Gastrocnemius medialis (tissue), 4 donors: ENCODE measurements at regions not wholly inside any gene's neighbourhood (a gene's known extent, or its start where the extent isn't known, plus 50 kb on each side); places are given as distances from the start of the nearest gene placed in this dataset.

Experiments used
- ATAC-seq, 2 donors: fragments of 150-250 bp; one replicate each; pipeline ENCODE4 v1.9.1; 2016
- DNase-seq, 2 donors: peaks; one replicate each; pipeline ENCODE4 v3.0.0-alpha.2; 2019
- H3K27ac ChIP-seq, 4 donors: fragments of 200-600 bp; sonication (generic); 1 replicate in 1 of 4; 2 replicates in 3 of 4; pipeline ENCODE4 v1.5.1; 2016 to 2018; ENCODE audit warnings: mild to moderate bottlenecking in 2 of 4, moderate library complexity in 1 of 4
- H3K27me3 ChIP-seq, 3 donors: fragments of 200-600 bp; sonication (generic) in 2 of 3; 1 replicate in 1 of 3; 2 replicates in 2 of 3; pipeline versions ENCODE4 v1.5.1 to v1.6.0; 2016 to 2019; ENCODE audit warnings: mild to moderate bottlenecking in 1 of 3, moderate library complexity in 1 of 3
- H3K36me3 ChIP-seq, 2 donors: fragments of 200-600 bp; sonication (generic) in 1 of 2; one replicate each; pipeline ENCODE4 v1.5.1; 2017 to 2018
- H3K4me1 ChIP-seq, 2 donors: fragments of 200-600 bp; sonication (generic) in 1 of 2; one replicate each; pipeline ENCODE4 v1.5.1; 2016 to 2017; ENCODE audit warnings: mild to moderate bottlenecking in 2 of 2
- H3K4me3 ChIP-seq, 4 donors: fragments of 200-600 bp; sonication (generic) in 3 of 4; 1 replicate in 1 of 4; 2 replicates in 3 of 4; pipeline ENCODE4 v1.5.1; 2016 to 2019; ENCODE audit warnings: mild to moderate bottlenecking in 2 of 4
- H3K9me3 ChIP-seq, 3 donors: fragments of 200-600 bp; sonication (generic) in 2 of 3; 1 replicate in 1 of 3; 2 replicates in 2 of 3; pipeline ENCODE4 v1.5.1; 2016 to 2019
- POLR2A ChIP-seq, 2 donors: fragments of 450-650 bp; IDR thresholded peaks; one replicate each; pipeline ENCODE4 v1.6.1; 2017; ENCODE audit warnings: antibody characterized with exemption in 2 of 2, mild to moderate bottlenecking in 2 of 2, moderate library complexity in 2 of 2
- in situ Hi-C, 4 donors: fragments of 200-750 bp; cut with MboI; loops; one replicate each; pipeline versions ENCODE4 v1.15.0 to v1.8.0; 2017; ENCODE audit warnings: low sequenced_read_pairs in 4 of 4
- intact Hi-C: fragments of 100-400 bp; cut with DNase I; formaldehyde crosslinking; loops from one replicate; pipeline ENCODE4 v1.15.1; 2023; ENCODE audit warnings: low total_unique reads
- TF ChIP-seq, protein P1 (sequence below), 5 experiments: fragments of 450-650 bp in 3 of 5; fragments of 200-600 bp in 2 of 5; sonication (generic) in 2 of 5; IDR thresholded peaks in 4 of 5; conservative IDR thresholded peaks in 1 of 5; 1 replicate in 4 of 5; 2 replicates in 1 of 5; pipeline ENCODE4 v1.5.1; 2016 to 2019; ENCODE audit warnings: antibody characterized with exemption in 5 of 5, mild to moderate bottlenecking in 3 of 5, moderate library complexity in 3 of 5

DNA sequence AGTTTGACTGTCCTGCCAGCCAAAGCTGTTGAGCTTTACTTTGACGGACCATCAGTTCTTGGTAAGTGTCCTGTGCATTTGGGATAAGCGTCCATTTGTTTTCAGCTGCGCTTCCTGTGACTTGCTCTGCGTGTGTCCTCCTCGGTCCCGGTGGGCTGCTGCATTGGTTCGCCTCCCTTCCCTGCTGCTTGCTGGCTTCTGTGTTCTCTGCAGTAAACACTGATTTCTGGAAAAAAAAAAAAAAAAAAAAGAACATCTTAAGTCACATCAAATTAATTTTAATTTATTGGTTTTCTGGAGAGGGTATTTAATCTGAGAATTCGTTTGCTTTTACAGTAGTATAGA is 264.1 kb downstream of the SEC23A start:
- Histone ChIP-seq H3K36me3 (no peaks in the 10 kb centered on the region), H3K27ac (no peak overlapping the region), H3K9me3 (no peaks in the 10 kb centered on the region), H3K4me1 (no peaks in the 10 kb centered on the region), H3K4me3 (no peak overlapping the region), H3K27me3 (no peaks in the 10 kb centered on the region)
- DNase-seq: no peak
- TF ChIP-seq, protein P1, sequence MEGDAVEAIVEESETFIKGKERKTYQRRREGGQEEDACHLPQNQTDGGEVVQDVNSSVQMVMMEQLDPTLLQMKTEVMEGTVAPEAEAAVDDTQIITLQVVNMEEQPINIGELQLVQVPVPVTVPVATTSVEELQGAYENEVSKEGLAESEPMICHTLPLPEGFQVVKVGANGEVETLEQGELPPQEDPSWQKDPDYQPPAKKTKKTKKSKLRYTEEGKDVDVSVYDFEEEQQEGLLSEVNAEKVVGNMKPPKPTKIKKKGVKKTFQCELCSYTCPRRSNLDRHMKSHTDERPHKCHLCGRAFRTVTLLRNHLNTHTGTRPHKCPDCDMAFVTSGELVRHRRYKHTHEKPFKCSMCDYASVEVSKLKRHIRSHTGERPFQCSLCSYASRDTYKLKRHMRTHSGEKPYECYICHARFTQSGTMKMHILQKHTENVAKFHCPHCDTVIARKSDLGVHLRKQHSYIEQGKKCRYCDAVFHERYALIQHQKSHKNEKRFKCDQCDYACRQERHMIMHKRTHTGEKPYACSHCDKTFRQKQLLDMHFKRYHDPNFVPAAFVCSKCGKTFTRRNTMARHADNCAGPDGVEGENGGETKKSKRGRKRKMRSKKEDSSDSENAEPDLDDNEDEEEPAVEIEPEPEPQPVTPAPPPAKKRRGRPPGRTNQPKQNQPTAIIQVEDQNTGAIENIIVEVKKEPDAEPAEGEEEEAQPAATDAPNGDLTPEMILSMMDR (IDR thresholded peaks at IDR 0.05 in 4 of 5, conservative IDR thresholded peaks at IDR 0.05 in 1 of 5): no peak
- no peak for TF ChIP-seq POLR2A (IDR thresholded peaks at IDR 0.05)
- intact Hi-C loops: no loop called here
- ATAC-seq: no peak
- in situ Hi-C loops: no loop called here

DNA sequence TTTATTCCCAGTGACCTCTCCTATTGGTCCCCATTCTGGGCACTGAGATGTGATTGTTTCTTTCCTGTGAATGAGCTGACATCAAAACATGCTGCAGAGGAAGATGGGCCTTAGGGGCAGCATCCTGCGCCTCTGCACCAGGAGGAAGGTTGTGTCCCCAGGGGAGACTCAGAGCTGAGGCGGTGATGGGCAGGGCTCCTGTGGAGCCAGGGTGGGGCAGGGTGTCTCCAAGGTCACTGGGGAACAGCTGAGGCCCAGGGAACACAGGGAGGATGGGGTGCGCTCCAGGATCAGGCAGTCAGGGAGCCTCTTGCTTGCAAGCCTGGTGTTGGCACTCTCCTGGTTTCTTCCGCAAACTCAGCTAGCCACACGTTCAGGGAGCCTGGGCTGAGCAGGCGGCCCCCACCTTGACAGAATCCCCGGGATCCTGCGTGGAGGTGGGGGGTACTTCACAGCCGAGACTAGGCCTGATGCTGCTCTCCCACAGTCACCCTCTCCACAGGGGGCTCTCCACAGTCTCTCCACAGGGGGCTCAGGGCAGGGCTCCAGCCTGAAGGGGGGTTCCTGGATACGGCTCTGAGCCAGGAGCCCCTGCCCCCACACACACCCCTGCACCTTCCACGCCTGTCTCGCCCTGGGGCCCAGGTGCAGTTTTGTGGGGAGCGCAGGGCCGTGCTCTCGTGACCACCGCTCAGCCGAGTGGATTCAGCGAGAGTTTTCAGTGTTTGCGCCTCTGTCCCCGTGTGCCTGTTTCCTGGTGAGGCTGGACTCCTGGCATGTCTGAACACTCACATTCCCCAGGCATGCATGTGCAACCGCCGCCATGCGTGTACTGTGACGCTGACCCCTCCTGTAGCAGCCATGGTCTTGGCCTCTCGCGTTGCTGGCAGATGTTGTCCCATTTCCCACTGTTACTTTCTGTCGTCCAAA is 264.7 kb downstream of the SEC23A start:
- in situ Hi-C loops: no loop called here
- no peaks in the 10 kb centered on the region for H3K9me3 ChIP-seq

DNA sequence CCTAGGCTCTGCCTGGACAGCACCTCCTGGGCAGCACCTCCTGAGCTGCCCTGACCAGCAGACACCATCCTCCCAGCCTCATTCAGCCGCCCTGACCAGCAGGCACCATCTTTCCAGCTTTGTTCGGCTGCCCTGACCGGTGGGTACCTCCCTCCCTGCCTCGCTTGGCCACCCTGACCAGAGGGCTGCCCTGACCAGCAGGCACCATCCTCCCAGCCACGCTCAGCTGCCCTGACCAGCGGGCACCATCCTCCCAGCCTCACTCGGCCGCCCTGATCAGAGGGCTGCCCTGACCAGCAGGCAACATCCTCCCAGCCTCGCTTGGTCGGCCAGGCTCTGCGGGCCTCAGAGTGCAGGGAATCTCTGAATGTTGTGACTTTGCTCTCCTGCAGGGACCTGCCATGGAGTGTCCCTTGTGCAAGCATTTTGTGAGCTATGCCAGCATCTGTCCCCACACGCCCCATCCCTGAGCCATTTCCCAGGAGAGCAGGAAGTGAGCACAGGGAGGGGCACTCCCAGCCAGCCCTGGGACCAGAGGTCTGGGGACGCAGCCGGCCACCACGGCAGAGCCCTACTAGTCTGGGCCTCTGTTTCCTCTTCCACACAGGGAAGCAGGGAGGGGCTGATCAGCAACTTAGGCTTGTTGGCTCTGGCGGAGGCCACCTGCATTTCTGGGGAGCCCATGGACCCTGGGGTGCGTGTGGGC is 265.5 kb downstream of the SEC23A start:
- DNase-seq: no peak
- Histone ChIP-seq H3K4me1 (no peaks in the 10 kb centered on the region), H3K9me3 (no peaks in the 10 kb centered on the region), H3K27me3 (no peaks in the 10 kb centered on the region), H3K36me3 (no peaks in the 10 kb centered on the region), H3K27ac (no peak overlapping the region), H3K4me3 (no peak overlapping the region)
- intact Hi-C loops (no loop called here), in situ Hi-C loops (no loop called here)
- ATAC-seq: no peak
- TF ChIP-seq, protein P1 (IDR thresholded peaks at IDR 0.05 in 4 of 5, conservative IDR thresholded peaks at IDR 0.05 in 1 of 5): no peak
- no peak for TF ChIP-seq POLR2A (IDR thresholded peaks at IDR 0.05)

More for the DNA sequence above, 264.7 kb downstream of the SEC23A start:
- no peaks in the 10 kb centered on the region for H3K36me3 ChIP-seq
- DNase-seq: no peak
- ATAC-seq: no peak
- H3K27me3 ChIP-seq: no peaks in the 10 kb centered on the region
- no peak overlapping the region for H3K4me3 ChIP-seq
- H3K27ac ChIP-seq: no peak overlapping the region
- no peaks in the 10 kb centered on the region for H3K4me1 ChIP-seq
- intact Hi-C loops: no loop called here
- no peak for TF ChIP-seq POLR2A (IDR thresholded peaks at IDR 0.05)
- TF ChIP-seq, protein P1 (IDR thresholded peaks at IDR 0.05 in 4 of 5, conservative IDR thresholded peaks at IDR 0.05 in 1 of 5): no peak

DNA sequence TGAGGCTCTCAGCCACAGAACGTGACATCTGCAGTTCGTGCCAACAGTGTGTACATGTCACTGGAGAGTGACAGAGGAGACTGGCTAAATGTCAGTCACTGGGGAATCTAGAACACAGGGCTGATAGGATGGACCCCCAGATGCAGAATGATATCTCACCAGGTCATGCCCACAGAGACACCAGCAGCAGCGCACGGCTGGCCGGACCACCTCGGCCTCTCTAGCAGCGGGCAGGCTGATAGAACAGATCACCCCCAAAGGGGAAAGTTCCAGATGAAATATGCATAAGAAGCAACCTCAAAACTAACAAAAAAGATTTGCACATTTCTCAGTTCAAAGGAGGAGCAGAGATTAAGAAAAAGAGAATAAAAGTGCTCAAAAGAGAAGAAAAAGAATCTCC is 266.5 kb downstream of the SEC23A start:
- no peaks in the 10 kb centered on the region for H3K27me3 ChIP-seq
- H3K9me3 ChIP-seq: no peaks in the 10 kb centered on the region
- H3K4me3 ChIP-seq: no peak overlapping the region
- H3K4me1 ChIP-seq: no peaks in the 10 kb centered on the region
- in situ Hi-C loops (no loop called here), intact Hi-C loops (no loop called here)
- TF ChIP-seq POLR2A (IDR thresholded peaks at IDR 0.05): no peak
- TF ChIP-seq, protein P1 (IDR thresholded peaks at IDR 0.05 in 4 of 5, conservative IDR thresholded peaks at IDR 0.05 in 1 of 5): no peak
- DNase-seq (no peak), ATAC-seq (no peak)
- no peak overlapping the region for H3K27ac ChIP-seq
- no peaks in the 10 kb centered on the region for H3K36me3 ChIP-seq
